Hematopoietic multipotent progenitor cell treated with erythropoietin and hydrocortisone succinate and interleukin-3 and kit ligand, for 4 days (in vitro differentiated cells): ENCODE measurements at regions not wholly inside any gene's neighbourhood (a gene's known extent, or its start where the extent isn't known, plus 50 kb on each side); places are given as distances from the start of the nearest gene placed in this dataset.
"Not testable (repeated sequence)": the region's sequence is repeated elsewhere in the genome, so short reads cannot be mapped to it uniquely, and the experiment has no call there.

Source experiments
- DNase-seq: peaks from one replicate; pipeline ENCODE4 v3.0.0-alpha.2; 2015

DNA sequence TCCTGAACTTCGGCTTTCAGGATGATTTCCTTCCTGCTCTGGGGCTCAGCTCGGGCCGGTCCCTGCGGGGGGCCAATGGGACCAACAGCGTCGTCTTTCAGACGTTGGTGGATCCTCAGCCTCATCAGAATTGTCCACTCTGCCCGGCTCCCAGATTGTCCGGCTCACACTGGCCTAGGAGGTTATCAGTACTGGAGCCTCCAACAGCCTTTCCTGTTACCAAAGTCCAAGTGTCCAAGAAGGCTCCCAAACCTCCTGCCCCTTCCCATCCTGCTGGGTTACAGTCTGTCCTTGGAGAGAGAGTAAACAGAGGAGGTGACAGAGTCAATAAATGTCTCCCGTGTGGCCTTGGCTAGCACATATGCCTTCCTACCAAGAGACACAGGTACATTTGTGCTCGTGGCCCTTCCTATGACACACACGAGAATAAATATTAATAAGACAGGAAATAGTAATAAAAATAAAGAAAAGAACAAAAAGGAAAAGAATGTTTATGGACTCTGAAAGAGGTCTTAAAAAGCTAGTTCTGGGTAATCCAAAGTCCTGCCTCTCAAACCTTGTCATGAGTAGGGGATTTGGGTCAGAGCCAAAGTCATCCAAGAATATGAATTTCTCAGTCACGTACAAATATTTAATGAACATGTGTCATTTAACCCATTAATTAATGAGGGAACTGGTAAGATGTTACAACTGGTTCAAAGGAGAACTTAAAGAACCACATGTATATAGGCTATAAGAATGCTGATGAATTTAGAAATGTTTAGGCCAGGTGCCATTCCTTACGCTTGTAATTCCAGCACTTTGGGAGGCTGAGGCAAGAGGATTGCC is 80.8 kb upstream of the SLC2A1 start:
- DNase-seq, result no peak

DNA sequence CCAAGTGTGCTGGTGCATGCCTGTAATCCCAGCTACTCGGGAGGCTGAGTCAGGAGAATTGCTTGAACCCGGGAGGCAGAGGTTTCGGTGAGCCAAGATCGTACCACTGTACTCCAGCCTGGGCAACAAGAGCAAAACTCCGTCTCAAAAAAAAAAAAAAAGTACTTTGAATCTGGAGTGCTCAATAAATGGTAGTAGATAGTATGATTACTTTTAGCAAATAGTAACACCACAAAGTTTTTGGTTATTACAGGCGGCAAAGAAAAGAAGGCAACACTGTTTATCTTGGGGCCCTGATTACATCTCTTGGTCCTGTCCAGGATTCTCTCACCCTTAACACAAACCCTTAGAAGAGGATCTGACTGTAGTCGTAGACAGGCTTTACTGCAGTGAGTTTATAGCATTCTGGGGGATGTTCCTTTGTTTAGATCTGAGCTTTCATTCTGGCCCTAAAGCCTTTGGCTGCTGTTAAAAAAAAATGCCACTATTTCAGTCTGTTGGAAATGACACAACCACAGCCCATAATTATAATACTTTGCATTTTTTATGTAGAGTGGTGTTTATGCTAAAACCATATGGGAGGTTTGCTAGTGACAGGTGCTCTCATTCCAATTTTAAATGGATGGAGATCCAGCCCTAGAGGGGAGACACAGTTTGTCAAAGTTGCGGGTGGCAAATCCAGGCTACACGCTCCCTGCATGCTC is 79.7 kb upstream of the SLC2A1 start:
- no peak for DNase-seq

DNA sequence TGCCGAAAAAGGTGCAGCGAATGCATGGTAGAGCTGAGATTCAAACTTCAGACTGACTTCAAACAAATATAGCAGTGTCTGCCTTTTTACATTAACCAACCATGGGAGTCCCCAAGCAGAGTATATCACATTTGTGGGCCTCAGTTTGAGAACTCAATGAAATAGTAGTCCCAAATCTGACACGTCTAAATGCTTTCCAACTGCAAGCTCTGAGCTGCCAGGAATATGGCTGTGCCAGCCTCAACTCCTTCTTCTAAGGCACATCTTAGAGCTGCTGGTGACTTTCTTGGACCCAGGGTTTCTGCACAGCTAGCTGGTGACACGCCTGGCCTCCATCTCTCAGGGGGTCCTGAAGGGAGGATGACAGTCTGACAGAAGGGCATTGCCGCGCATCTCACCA is 78.8 kb upstream of the SLC2A1 start:
- no peak for DNase-seq

DNA sequence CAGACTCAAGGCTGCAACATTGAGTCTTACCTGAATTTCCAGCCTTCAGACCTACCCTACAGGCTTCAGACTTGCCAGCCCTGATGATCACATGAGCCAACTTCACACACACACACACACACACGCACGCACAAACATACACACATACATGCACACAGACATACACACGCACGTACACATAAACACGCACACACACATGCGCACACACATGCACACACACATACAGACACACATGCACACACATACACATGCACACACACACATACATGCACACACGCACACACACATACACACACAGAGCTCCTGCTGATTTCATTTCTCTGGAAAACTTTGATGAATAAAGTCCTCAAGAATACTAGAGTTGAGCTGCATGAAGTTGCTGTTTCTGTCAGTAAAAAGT is 78.3 kb upstream of the SLC2A1 start:
- no peak for DNase-seq

DNA sequence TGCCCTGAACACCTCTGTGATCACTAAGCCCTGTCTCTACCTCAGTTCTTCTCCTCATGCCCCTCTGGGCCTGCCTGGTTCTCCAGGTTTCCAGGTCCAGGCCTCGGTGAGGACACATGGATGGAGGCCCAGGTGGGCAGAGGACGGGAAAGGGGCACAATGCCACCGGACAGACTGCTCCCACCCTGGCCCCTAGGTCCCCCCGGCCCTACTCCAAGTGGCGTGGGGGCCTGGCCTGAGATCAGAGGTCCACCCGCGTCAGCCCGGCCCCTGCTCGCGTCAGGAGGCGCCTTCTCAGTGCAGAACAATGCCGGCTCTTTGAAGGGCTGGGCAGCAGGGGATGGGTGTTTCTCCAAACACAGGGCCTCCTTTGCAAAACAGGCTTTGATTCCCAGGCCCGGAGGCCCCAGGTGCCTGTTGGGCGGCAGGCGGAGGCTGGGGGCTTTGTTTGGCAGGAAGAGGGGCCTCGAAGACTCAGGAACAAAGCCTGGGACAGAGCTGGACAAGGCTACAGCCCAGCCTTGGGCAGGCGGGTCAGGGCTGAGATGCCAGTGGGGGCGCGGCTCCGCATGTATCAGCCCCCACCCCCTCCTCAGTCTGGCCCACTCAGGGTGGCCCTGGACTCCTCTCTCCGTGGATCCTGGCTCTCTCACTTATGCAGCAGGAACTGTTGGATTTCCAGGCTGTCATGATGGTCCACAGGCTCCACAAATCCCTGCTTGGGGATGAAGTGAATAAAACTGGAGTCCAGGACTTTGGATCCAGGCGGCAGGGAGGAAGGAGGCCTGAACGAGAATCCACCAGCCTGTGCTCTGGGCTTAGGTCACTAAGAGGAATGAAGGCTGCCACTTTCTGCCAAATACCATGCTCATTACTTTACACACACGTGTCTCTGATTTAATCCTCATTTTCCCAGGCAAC is 77.4 kb upstream of the SLC2A1 start:
- DNase-seq, result no peak

DNA sequence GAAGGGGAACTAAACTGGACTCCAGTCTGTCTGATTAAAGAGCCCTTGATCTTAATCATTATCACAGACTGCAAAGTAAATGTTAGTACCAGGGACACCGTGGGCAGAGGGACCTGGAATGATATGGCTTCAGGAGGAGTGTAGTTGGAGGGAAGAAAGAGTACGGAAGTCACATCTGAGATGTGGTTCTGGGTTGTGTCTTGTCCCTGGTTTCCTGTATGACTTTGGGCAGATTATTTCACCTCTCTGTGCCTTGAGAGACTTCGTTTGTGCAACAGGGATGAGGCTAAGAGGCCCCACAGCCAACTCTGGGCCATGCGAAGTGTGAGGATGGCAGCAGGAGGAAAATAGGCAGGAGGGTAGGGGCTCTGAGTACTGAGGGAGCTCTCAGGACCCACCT is 76.1 kb upstream of the SLC2A1 start:
- DNase-seq, result peak; percentile 31

DNA sequence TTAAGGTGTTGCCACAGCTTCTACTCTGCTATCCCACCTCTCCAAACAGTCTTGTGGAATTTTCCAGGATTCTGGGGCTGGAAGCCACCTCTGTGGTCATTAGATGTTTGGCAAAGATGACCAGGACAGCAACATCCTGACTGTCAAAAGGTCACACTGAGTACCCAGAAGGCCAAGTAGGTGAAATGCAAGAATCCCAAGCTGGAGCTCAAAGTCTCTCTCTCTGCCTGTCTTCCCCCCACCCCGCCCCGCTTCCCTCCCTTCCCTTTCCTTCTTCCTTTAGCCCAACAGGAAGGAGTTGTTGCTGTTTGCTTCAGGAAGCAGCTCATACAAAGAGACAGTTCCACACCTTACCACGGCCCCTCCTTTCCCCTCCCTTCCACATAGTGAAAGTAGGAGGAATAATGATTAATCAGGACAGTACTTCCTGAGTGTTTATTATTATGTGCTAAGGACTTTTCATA is 75.6 kb upstream of the SLC2A1 start:
- DNase-seq, result no peak

DNA sequence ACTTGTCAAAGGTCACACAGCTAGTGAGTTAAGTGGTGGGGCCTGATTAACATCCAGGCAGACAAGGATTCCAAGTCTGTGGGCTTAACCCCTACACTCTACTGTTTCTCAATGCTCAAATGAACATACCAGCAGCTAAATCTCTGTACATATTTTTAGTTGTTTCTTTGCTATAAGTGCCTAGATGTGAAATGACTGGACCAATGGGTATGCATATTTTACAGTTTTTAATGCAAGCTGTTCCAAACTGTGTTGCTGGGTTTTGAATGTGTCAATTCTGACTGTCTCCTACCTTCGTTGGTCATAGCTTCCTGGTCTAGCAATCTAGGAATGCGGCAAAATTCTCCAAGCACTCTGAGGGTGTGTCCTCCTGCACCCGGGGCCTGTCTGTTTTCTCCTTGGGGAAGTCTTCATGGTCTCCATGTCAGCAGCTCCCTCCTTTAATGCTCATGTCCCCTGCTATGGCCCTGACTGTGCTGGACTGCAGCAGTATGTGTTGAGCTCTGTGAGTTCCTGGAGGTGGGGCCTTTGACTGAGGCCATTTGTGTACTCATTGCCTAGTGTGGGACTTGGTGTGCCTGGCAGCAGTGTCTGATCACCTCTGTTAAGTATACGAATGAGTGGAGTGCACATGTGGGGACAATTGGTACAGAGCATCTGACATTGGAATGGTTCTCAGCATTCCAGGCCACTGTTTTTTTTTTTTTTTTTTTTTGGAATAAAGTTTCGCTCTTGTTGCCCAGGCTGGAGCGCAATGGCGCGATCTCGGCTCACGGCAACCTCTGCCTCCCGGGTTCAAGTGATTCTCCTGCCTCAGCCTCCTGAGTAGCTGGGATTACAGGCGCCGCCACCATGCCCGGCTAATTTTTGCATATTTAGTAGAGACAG is 72.9 kb upstream of the SLC2A1 start:
- no peak for DNase-seq

DNA sequence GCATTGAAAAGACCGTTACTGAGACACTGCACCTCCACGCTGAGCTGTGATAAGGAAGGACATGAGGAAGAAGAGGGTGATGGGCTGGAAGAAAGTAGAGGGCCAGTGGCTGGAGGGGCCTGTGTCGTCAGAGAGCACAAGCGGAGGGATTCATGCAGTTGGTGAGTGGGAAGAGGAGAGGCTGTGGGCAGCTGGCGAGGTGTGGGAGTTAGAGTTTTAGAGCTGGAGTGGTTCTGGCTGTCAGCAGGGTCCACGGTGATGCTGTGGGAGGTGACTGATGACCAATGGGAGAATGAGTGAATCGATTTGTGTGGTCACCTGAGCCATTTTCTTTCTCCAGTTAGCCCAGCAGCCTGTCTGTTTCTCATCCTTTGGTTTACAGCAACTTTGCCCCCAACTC is 66.2 kb upstream of the SLC2A1 start:
- no peak for DNase-seq

DNA sequence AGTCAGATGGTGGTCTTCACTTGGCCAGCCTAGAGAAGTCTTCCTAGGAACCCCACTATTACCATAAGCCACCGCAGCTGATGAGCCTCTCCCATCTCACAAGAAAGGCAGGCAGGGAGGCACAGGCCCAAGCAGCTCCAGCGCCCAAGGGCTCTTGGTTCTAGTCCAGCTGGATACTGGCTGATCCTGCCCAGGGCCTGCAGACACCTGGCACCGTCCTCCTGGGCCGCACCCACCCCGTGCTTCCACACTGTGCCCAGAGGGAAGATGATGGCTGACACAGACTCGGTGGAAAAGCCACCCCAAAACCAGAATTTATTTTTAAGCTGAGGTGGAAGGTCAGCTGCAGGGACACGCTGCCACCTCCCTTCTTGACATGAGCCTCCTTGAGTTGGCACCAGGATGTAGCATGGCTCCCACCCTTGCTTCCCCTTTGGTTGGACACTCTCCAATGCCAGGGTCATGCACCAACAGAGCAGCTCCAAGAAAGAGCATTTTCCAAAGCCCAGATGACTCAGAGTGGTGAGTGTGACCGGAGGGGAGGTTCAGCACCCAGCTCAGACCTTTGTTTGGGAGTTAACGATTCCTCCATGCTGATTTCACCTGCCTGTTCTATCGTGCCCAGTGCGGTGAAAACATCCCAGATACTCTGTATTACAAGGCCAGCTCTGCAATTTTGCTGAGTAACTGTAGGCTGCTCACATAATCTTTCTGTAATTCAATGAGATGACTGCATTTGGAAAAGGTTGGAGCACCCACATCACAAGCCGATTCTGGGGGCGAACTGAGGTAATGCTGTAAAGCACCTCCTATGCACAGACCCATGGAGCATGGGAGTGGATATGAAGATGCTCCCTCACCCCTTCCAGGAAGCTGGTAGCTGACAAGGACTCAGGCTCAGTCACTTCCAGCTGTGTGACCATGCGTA is 63.1 kb upstream of the SLC2A1 start:
- DNase-seq, result no peak

DNA sequence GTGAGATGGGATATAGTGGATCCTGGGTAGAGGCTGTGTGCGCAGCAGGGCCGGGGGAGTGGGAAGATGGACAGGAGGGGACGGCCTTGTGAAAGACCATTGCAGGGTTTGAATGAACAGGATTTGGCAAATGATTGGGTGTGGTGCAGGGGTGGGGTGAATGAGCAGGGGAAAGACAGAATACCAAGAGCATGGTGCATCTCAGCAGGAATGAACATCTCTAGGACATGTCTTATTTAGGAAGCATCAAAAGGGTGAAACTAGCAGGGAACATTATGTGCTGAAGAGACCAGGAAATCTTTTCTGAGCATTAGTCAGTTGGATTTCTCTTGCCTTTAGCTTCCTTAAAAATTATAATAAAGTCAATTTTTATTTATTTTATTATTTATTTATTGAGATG is 60.6 kb upstream of the SLC2A1 start:
- DNase-seq, result no peak

DNA sequence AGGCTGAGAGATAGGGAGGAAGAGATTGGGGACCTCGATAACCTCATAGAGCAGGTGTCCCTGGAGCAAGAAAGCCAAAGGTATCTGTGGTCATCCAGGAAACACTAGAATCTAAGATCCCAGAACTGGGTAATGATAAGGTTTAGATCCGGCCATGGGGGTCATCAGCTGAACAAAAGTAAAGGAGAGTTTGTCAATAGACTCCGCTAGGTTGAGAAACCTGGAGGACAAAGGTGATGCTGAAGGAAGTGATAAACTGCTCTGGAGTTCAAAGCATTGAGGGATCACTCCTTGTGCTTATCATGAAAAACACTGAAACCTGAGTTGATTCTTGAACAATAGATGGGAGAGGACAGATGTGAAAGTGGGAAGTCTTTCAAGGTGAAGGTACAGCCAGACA is 59.5 kb upstream of the SLC2A1 start:
- no peak for DNase-seq

DNA sequence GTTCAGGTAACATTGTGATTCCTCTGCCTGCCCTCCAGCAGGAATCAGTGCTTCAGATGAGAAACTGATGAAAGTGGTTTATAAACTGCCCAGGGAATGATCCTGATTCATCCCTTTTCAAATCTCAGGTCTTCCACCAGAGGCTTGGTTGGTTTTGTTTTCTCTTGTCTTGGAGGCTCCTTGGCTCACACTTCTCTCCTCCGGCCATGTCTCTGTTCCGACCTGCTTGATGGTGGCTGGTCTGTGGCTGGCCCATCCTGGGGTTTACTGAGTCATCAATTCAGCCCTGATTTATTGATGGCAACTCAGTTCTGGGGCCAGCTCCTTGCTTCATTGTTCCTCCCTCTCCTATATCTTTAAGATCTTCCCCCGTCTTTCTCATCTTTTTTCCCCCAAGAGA is 56.6 kb upstream of the SLC2A1 start:
- DNase-seq, result no peak

DNA sequence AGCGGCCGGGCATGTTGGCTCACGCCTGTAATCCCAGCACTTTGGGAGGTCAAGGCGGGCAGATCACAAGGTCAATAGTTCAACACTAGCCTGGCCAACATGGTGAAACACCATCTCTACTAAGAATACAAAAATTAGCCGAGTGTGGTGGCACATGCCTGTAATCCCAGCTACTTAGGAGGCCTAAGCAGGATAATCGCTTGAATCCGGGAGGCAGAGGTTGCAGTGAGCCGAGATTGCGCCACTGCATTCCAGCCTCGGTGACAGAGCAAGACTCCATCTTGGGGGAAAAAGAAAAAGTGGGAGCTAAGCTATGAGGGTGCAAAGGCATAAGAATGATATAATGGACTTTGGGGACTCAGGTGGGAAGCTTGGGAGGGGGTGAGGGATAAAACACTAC is 55.9 kb upstream of the SLC2A1 start:
- DNase-seq, result not testable (repeated sequence)

DNA sequence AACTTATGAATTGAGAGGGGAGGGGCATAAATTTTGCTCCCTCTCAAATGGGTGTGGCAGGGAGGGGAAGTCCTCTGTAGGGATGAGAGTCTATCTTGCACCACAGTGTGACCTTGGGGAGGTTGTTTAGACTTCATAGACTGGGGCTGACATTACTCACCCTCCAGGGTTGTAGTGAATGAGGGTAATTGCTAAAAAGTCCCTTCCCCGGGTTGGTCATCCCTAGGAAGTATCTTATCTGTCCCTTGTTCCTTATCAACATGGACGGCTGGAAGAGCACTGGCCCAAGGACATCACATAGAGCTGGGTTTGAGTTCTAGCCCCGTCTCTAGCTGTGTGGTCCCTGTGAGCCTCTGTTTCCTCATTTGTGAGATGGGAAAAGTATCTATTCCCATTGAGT is 52.4 kb upstream of the SLC2A1 start:
- peak; percentile 25 for DNase-seq

DNA sequence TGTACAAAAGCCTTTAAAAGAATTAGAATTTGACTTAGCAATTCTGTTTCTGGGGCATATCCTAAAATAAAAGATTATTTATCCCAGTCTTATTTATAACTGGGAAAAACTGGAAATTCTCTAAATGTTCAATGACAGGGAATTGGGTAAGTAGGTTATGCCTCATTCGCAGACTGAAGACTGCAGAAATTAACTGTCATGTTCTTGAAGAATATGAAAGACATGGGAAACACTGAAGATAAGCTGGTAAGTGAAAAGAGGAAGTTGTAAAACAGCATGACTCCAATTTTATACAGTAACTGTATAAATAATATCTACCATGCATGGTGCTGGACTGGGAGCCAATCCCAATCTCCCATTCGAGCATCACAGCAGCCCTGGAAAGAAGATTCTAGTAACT is 50.6 kb upstream of the SLC2A1 start:
- peak; percentile 86 for DNase-seq

DNA sequence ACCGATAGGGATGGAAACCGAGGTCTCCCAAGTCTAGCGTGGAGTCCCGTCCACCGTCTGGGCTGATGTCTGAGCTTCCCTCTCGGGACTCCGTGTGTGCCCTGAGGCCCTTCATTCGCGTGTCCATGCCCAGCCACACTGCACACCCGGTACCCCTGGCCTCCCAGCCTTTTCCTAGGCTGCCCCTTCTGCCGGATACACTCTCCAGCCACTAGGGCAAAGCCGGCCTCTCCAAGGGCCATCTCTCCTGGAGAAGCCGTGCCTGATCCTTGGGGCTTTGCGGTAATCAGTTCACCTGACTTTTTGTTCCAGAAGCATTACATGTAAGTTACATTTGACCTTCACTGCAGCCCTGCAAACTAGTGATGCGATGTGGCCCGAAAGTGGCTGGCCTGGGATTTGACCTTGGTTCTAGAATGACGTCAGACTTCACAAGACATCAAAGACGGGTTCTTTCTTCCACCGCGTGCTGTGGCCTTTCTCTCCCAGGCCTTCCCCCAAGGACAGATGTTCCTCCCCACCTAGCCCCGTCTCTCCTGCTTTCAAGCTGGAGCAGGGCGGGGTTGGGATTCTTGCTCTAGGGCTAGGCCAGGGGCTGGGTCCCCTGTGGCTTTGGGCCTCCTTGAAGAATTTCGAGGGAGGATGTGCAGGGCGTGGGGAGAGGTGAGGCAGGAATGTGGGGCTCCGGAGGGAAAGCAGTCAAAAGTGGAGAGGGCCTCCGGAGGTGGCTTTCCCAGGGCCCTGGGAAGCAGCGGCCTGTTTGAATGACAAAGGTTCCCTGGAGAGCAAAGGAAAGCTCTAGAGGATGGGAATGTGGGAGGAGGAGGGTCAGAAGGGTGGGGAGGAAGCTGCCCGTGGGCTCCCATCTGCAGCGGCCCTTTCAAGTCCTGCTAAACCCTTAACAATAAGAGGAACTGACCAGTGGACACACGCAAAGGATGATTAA is 49.7 kb upstream of the SLC2A1 start:
- DNase-seq, result no peak
